ENCODE measurements at regions not wholly inside any gene's neighbourhood (a gene's known extent, or its start where the extent isn't known, plus 50 kb on each side); places are given as distances from the start of the nearest gene placed in this dataset.

- ChIA-PET CTCF (interaction anchor here (0.6 to 1.1 kb wide), 4 partner anchors 40 to 378 kb away, joined by 3 read pairs; no protein-coding TSS in a partner anchor), POLR2A (no interaction called here)
- no peak overlapping the region for H3K4me3 ChIP-seq (ENCODE audit: low read depth, low read length)
- H3K36me3 ChIP-seq (ENCODE audit: control insufficient read depth in 2 of 2, insufficient read depth in 1 of 2, low read length in 2 of 2), result no peaks in the 10 kb centered on the region
- H3K9me3 ChIP-seq (ENCODE audit: control insufficient read depth, insufficient read depth, low read depth, low read length), result no peaks in the 10 kb centered on the region
- H3K4me1 ChIP-seq (ENCODE audit: control insufficient read depth, insufficient read depth, low read length), result no peaks in the 10 kb centered on the region
- no peak overlapping the region for H3K27ac ChIP-seq (ENCODE audit: extremely low read depth, low read depth, low read length)
- TF ChIP-seq ZNF18 (tag by site-specific recombination; IDR thresholded peaks at IDR 0.05), result no peak
- no peak for TF ChIP-seq SCRT1 (tag by site-specific recombination; IDR thresholded peaks at IDR 0.05; ENCODE audit: borderline replicate concordance)
- TF ChIP-seq GLI4 (tag by site-specific recombination; IDR thresholded peaks at IDR 0.05), result no peak
- TF ChIP-seq ZFP41 (tag by site-specific recombination; IDR thresholded peaks at IDR 0.05; ENCODE audit: borderline replicate concordance), result no peak
- no peak for TF ChIP-seq ZNF292 (tag by site-specific recombination; IDR thresholded peaks at IDR 0.05; ENCODE audit: borderline replicate concordance, low read depth)
- no peak for TF ChIP-seq ZNF560 (tag by site-specific recombination; IDR thresholded peaks at IDR 0.05; ENCODE audit: borderline replicate concordance)
- no peak for TF ChIP-seq ZBTB26 (tag by site-specific recombination; optimal IDR thresholded peaks at IDR 0.05)
- TF ChIP-seq ZNF248 (tag by site-specific recombination; IDR thresholded peaks at IDR 0.05), result no peak
- no peak for TF ChIP-seq KLF7 (tag by site-specific recombination; IDR thresholded peaks at IDR 0.05; ENCODE audit: borderline replicate concordance)
- TF ChIP-seq ZNF175 (tag by site-specific recombination; IDR thresholded peaks at IDR 0.05), result no peak
- TF ChIP-seq ZNF521 (tag by site-specific recombination; IDR thresholded peaks at IDR 0.05), result no peak
- TF ChIP-seq ZNF830 (tag by site-specific recombination; IDR thresholded peaks at IDR 0.05; ENCODE audit: low read depth), result no peak
- TF ChIP-seq WT1 (tag by site-specific recombination; IDR thresholded peaks at IDR 0.05), result no peak
Observed at GRCh38 chr4:11805842-11806241, 377.1 kb upstream of the HS3ST1 start.

DNA sequence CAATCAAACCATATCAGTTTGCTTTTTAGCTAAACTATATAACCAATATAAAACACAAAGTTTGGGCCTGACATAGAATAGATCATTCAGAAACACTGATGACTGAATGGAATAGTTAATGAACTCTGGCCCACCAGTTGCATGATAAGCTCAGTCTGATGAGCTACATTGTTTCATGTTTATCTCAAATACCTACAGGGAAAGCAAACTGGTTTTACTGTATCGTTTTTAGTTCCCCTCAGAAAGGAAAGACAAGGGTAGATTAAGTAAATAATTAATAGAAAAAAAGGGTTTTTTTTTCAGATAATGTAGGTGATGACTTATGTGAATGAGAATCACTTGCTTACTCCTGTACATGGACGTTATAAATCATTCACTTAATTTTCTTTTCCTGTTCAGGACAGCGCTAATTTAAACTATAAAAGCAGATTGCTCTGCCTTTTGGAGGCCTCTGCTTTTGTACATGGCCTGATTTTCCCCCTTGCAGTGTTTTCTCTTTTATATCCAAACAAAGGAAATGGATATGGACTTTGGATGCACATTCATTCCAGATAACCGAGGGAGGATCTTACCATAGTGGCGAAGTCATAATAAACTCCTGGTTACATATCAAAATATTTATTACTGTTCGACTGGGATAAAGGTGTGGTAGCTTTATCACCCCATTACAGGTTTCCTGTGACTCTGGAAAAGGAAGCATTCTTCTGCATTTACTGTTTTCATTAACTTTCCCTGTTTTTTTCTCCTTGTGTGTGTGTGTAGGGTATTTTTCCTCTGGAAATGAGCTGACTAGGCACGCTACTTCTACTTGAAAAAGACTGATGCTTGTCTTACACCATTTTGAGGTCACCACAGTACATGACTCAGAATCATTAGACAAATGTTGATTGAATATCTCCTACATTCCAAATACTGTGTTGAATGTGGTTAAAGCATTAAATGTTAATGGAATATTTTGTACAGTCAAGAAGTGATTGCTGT lies 373.1 kb upstream of the HS3ST1 start:
- TF ChIP-seq ZNF488 (tag by site-specific recombination; IDR thresholded peaks at IDR 0.05), result no peak
- TF ChIP-seq ZNF843 (tag by site-specific recombination; IDR thresholded peaks at IDR 0.05), result no peak
- TF ChIP-seq ZNF18 (tag by site-specific recombination; IDR thresholded peaks at IDR 0.05), result no peak
- TF ChIP-seq WT1 (tag by site-specific recombination; IDR thresholded peaks at IDR 0.05), result no peak
- TF ChIP-seq ZNF560 (tag by site-specific recombination; IDR thresholded peaks at IDR 0.05; ENCODE audit: borderline replicate concordance), result no peak
- no peak for TF ChIP-seq ZNF132 (tag by site-specific recombination; IDR thresholded peaks at IDR 0.05; ENCODE audit: borderline replicate concordance)
- TF ChIP-seq ZNF585B (tag by site-specific recombination; IDR thresholded peaks at IDR 0.05), result no peak
- no peak for TF ChIP-seq ZNF26 (tag by site-specific recombination; IDR thresholded peaks at IDR 0.05)
- no peak for TF ChIP-seq ZNF19 (tag by site-specific recombination; IDR thresholded peaks at IDR 0.05; ENCODE audit: low read depth)
- no peak for TF ChIP-seq HOXC10 (CRISPR knock-in tag; IDR thresholded peaks at IDR 0.05)
- POLR2A ChIA-PET, result no interaction called here
- H3K9me3 ChIP-seq (ENCODE audit: control insufficient read depth, insufficient read depth, low read depth, low read length), result no peaks in the 10 kb centered on the region
- no peaks in the 10 kb centered on the region for H3K36me3 ChIP-seq (ENCODE audit: control insufficient read depth in 2 of 2, insufficient read depth in 1 of 2, low read length in 2 of 2)
- H3K4me1 ChIP-seq (ENCODE audit: control insufficient read depth, insufficient read depth, low read length), result no peaks in the 10 kb centered on the region
- H3K27ac ChIP-seq (ENCODE audit: extremely low read depth, low read depth, low read length), result no peak overlapping the region
- CTCF ChIA-PET, result no interaction called here
- no peak overlapping the region for H3K4me3 ChIP-seq (ENCODE audit: low read depth, low read length)
